ENCODE measurements at regions not wholly inside any gene's neighbourhood (a gene's known extent, or its start where the extent isn't known, plus 50 kb on each side); places are given as distances from the start of the nearest gene placed in this dataset.

DNA sequence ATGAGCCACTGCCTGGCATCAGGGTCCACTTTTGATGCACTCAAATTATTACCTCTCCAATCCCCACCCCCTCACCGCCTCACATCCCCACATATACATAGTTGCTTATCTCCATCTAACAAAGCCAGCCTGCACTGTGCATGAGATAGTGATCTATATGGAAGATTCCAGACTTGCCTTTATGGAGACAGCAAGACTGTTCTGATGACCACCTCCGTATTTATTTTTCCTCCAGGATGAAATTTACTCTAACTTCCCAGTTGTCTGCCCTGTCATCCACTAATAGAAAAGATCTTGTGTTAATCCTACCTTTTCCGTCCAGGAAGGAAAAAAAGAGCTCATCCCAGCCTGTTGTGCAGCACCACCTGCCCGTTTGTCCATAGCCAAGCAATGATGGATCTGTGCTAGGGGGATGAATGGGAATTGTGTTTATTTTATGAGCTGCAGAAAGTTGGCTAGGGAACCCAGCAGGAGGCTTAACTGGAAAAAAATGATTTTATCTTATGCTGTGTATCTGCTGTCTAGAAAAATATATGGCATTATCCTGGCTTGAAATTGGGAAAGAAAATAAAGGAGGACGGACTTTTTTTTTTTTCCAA lies 114.5 kb downstream of the CD47 start:
- H3K27ac ChIP-seq, result no peak overlapping the region
- TF ChIP-seq CTCF (conservative IDR thresholded peaks at IDR 0.05), result no peak

- no peak overlapping the region for H3K27ac ChIP-seq
- TF ChIP-seq CTCF (conservative IDR thresholded peaks at IDR 0.05), result no peak
These were observed 115.2 kb downstream of the CD47 start for GRCh38 chr3:107975529-107976201.

GRCh38 chr3:107973961-107974360 lies 116.9 kb downstream of the CD47 start:
- TF ChIP-seq CTCF (conservative IDR thresholded peaks at IDR 0.05), result no peak
- no peak overlapping the region for H3K27ac ChIP-seq

DNA sequence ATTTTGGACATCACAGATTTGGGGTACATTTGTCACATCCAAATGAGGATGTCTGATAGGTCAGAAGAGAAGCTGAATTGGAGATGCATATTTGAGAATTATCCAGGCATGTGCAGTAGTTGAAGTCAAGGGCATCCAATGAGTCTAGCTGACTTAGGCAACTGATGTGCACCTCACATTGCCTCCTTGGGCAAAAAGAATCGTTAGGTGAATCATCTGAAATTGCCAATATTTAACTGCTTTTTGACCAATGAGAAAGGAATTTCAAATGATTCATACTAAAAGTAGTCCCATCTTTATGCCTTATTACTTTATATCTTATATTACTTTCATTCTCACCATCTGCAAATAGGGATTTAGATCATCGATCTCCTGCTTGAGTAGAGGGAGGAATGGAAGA lies 117.7 kb downstream of the CD47 start:
- no peak overlapping the region for H3K27ac ChIP-seq
- no peak for TF ChIP-seq CTCF (conservative IDR thresholded peaks at IDR 0.05)

DNA sequence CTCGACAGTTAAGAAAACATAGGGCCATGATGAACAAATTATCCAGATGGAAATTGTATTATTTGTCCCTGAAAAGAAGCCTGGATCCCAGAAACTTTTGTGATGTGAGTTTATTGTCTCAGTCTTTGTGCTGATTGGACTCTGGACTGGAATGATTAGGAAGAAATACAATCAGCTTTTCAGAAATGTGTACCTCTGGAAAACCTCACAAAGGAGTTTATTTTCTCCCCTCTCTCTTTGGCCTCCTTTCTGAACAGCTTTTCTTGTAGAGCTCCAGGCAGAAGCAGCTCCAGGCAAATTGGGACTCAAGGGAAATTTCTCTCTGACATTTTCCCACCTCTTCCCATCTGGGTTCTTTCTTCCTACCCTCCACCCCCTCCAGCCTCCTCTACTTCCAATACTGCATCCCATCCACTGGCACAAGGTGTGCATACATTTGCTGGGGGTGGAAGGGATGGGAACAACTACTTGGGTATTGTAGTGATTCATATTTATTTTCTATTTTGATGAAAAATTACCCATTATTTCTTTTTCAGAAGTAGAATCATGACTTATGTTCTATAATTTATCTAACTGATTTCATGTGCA lies 119.7 kb downstream of the CD47 start:
- no peak for TF ChIP-seq CTCF (conservative IDR thresholded peaks at IDR 0.05)
- no peak overlapping the region for H3K27ac ChIP-seq

- TF ChIP-seq CTCF (conservative IDR thresholded peaks at IDR 0.05), result no peak
These were observed 120.6 kb downstream of the CD47 start for GRCh38 chr3:107969994-107970819.

DNA sequence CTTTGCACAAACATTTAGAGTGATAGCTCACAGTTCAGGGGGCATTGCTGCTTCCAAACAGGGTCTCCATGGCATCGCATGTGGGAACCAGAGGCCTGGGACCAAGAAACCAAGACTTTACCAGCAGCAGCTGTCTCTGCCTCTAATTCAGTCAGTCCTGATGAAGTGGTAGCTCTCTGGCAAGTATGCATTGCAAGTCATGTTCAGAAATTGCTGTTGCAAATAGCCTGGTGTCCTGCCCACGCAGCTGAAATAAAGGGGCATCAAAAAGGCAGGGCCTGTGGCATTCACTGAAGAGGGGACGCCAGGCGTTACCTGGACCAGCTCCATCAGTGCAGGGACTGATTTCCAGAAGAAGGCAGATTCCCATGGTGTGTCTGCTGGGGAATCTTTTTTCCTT lies 121.3 kb downstream of the CD47 start:
- peak overlapping the region; percentile 56 for H3K27ac ChIP-seq
- no peak for TF ChIP-seq CTCF (conservative IDR thresholded peaks at IDR 0.05)

More at GRCh38 chr3:107969994-107970819, 120.6 kb downstream of the CD47 start:
- H3K27ac ChIP-seq, result peak overlapping the region; percentile 56

All from VCaP (cell line).